ACC112 (cell line): ENCODE measurements at regions not wholly inside any gene's neighbourhood (a gene's known extent, or its start where the extent isn't known, plus 50 kb on each side); places are given as distances from the start of the nearest gene placed in this dataset.
"Not testable (repeated sequence)": the region's sequence is repeated elsewhere in the genome, so short reads cannot be mapped to it uniquely, and the experiment has no call there.

Source experiments
- H2AFZ ChIP-seq: fragments of 200-600 bp; sonication (generic); one replicate; pipeline ENCODE4 v1.6.0; 2017; ENCODE audit warnings: antibody characterized with exemption, low read length; ENCODE audit not compliant: unreplicated experiment
- H3K27ac ChIP-seq: fragments of 200-600 bp; sonication (generic); 2 replicates; pipeline ENCODE4 v1.5.1; 2014; ENCODE audit warnings: low read depth, mild to moderate bottlenecking, antibody characterized with exemption, low read length, moderate library complexity
- H3K27me3 ChIP-seq: fragments of 200-600 bp; sonication (generic); 2 replicates; pipeline ENCODE4 v1.6.1; 2014; ENCODE audit warnings: mild to moderate bottlenecking, antibody characterized with exemption, low read length, moderate library complexity, mixed read lengths; ENCODE audit not compliant: insufficient read depth
- H3K36me3 ChIP-seq: fragments of 200-600 bp; sonication (generic); 2 replicates; pipeline ENCODE4 v1.6.1; 2016; ENCODE audit warnings: mild to moderate bottlenecking, antibody characterized with exemption, low read length, moderate library complexity, mixed read lengths; ENCODE audit not compliant: insufficient read depth
- H3K4me1 ChIP-seq: fragments of 200-600 bp; sonication (generic); one replicate; pipeline ENCODE4 v1.6.1; 2016; ENCODE audit warnings: low read length, mixed read lengths; ENCODE audit not compliant: insufficient read depth, unreplicated experiment, control insufficient read depth
- H3K4me3 ChIP-seq: fragments of 200-600 bp; sonication (generic); 2 replicates; pipeline ENCODE4 v1.5.1; 2014; ENCODE audit warnings: mild to moderate bottlenecking, low read depth, low read length
- H3K79me2 ChIP-seq: fragments of 200-600 bp; sonication (generic); one replicate; pipeline ENCODE4 v1.6.0; 2016; ENCODE audit warnings: low read length; ENCODE audit not compliant: control insufficient read depth, unreplicated experiment, insufficient read depth

DNA sequence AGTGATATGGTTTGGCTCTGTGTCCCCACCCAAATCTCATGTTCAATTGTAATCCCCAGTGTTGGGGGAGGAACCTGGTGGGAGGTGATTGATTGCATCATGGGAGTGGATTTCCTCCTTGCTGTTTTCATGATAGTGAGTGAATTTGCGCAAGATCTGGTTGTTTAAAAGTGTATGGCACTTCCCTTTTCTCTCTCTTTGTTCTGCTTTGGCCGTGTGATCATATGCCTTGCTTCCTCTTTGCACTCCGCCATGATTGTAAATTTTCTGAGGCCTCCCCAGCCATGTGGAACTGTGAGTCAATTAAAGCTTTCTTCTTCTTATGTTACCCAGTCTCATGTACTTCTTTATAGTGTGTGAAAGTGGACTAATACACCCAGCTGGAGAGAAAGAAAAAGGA lies 113.0 kb upstream of the AADAT start:
- Histone ChIP-seq H3K79me2 (no peaks in the 10 kb centered on the region), H3K4me3 (no peak overlapping the region), H2AFZ (no peak overlapping the region), H3K36me3 (no peaks in the 10 kb centered on the region), H3K4me1 (no peaks in the 10 kb centered on the region), H3K27me3 (no peaks in the 10 kb centered on the region), H3K27ac (no peak overlapping the region)

GRCh38 chr4:170198747-170199146 lies 109.0 kb upstream of the AADAT start:
- Histone ChIP-seq H3K27me3 (no peaks in the 10 kb centered on the region), H2AFZ (no peak overlapping the region), H3K4me1 (no peaks in the 10 kb centered on the region), H3K27ac (no peak overlapping the region), H3K36me3 (no peaks in the 10 kb centered on the region), H3K4me3 (no peak overlapping the region), H3K79me2 (no peaks in the 10 kb centered on the region)

- not testable (repeated sequence) for H3K27me3 ChIP-seq, H3K36me3 ChIP-seq, H2AFZ ChIP-seq, H3K79me2 ChIP-seq, H3K27ac ChIP-seq, H3K4me1 ChIP-seq, H3K4me3 ChIP-seq
Measured at GRCh38 chr4:170194794-170195193, 105.0 kb upstream of the AADAT start.

DNA sequence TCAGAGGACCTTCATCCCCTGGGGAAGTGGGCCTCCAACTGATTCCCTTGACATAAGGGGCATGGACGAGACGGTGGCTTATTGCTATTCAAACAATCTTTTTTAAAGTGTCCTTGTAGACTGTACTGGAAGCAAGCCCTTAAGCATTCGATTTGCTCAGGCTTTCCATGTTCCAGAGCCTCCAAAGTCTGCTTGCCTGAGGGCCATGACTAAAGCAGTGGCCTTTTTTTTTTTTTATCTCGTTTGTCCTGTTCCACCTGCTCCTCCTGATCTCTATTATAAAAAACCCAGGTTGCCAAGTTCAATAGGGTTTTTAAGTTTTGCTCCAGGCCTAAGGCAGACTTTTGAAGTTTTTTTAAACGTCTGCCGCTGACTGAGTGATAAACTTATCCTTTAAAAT lies 103.7 kb upstream of the AADAT start:
- no peaks in the 10 kb centered on the region for H3K27me3 ChIP-seq
- H3K4me1 ChIP-seq: no peaks in the 10 kb centered on the region
- H3K36me3 ChIP-seq: no peaks in the 10 kb centered on the region
- H3K79me2 ChIP-seq: no peaks in the 10 kb centered on the region
- no peak overlapping the region for H2AFZ ChIP-seq
- H3K27ac ChIP-seq: no peak overlapping the region
- H3K4me3 ChIP-seq: no peak overlapping the region

GRCh38 chr4:170190265-170190664 lies 100.5 kb upstream of the AADAT start:
- no peaks in the 10 kb centered on the region for H3K79me2 ChIP-seq
- no peak overlapping the region for H2AFZ ChIP-seq
- H3K4me3 ChIP-seq: no peak overlapping the region
- no peak overlapping the region for H3K27ac ChIP-seq
- H3K27me3 ChIP-seq: no peaks in the 10 kb centered on the region
- no peaks in the 10 kb centered on the region for H3K4me1 ChIP-seq
- no peaks in the 10 kb centered on the region for H3K36me3 ChIP-seq

- no peaks in the 10 kb centered on the region for H3K27me3 ChIP-seq
- no peak overlapping the region for H3K27ac ChIP-seq
- H2AFZ ChIP-seq: no peak overlapping the region
- H3K79me2 ChIP-seq: no peaks in the 10 kb centered on the region
- no peak overlapping the region for H3K4me3 ChIP-seq
- no peaks in the 10 kb centered on the region for H3K36me3 ChIP-seq
- no peaks in the 10 kb centered on the region for H3K4me1 ChIP-seq
Measured at GRCh38 chr4:170170861-170171260, 81.1 kb upstream of the AADAT start.

DNA sequence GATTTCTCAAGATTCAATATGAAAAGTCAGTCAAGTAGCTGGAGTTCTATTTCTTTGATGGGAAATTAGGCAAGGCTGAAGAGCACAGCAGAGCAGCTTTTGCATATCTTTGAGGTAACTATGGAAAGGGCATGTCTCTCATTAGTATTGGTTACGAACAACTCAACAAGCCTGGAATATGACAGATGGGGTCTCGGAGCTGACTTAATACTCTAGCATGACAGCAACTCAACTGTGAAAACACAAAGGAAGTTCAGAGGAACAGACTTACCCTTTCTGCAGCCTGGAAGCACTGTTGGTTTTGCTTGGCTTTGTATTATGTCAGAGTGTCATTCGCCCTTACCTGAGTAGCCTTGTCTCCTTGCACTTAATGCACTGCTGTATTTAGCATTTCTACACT lies 79.9 kb upstream of the AADAT start:
- H3K36me3 ChIP-seq: no peaks in the 10 kb centered on the region
- H3K27ac ChIP-seq: no peak overlapping the region
- no peak overlapping the region for H2AFZ ChIP-seq
- no peak overlapping the region for H3K4me3 ChIP-seq
- H3K4me1 ChIP-seq: no peaks in the 10 kb centered on the region
- no peaks in the 10 kb centered on the region for H3K27me3 ChIP-seq
- H3K79me2 ChIP-seq: no peaks in the 10 kb centered on the region

DNA sequence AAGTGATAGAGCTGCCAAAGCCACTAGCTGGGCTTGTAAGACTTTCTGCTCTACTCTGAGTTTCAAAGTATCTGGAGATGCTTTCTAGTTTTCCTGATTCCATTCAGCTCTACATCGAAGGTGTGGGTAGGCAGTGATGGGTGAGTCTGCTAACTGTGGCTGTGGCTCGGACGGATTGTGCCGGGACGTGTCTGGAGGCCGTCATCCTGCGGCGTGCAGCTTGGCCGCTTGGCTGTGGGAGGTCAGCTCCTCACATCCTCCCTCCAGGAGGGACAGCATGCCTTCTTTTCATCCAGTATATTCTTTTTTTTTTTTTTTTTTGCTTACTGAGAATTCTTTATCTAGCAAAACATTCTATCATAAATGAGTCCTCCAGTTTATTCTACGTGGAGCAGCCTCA lies 77.9 kb upstream of the AADAT start:
- Histone ChIP-seq H2AFZ (no peak overlapping the region), H3K4me3 (peak overlapping the region; percentile 3; the same call in 1 of the 2 replicates), H3K4me1 (no peaks in the 10 kb centered on the region), H3K36me3 (no peaks in the 10 kb centered on the region), H3K27me3 (no peaks in the 10 kb centered on the region), H3K27ac (no peak overlapping the region), H3K79me2 (no peaks in the 10 kb centered on the region)

DNA sequence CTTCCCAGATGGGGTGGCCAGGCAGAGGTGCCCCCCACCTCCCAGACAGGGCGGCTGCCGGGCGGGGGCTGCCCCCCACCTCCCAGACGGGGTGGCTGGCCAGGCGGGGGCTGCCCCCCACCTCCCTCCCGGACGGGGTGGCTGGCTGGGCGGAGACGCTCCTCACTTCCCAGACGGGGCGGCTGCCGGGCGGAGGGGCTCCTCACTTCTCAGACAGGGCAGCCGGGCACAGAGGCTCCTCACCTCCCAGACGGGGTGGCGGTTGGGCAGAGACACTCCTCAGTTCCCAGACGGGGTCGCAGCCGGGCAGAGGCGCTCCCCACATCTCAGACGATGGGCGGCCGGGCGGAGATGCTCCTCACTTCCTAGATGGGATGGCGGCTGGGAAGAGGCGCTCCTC lies 76.4 kb upstream of the AADAT start:
- H3K27ac ChIP-seq, H3K4me3 ChIP-seq, H3K79me2 ChIP-seq, H3K36me3 ChIP-seq, H3K4me1 ChIP-seq, H3K27me3 ChIP-seq, H2AFZ ChIP-seq: not testable (repeated sequence)

DNA sequence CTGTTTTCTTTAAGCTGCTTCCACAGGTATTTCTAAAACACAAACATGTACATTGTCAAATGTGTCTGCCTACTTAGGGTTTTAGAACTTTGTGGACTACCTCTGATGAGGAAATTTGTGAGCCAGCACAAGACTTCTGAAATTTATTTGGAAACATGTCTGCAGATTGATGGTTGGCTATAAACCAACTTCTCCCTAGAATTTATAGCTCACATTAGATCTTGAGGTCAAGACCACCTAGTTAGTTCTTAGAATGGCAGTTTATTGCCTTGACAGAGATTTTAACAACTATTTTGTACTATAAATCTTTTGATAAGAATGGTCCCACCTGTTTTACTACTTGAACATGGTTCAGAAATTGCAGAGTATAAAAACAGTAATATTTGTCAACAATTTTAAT lies 72.7 kb upstream of the AADAT start:
- H3K4me1 ChIP-seq: no peaks in the 10 kb centered on the region
- no peaks in the 10 kb centered on the region for H3K79me2 ChIP-seq
- no peaks in the 10 kb centered on the region for H3K36me3 ChIP-seq
- H2AFZ ChIP-seq: no peak overlapping the region
- H3K4me3 ChIP-seq: no peak overlapping the region
- no peak overlapping the region for H3K27ac ChIP-seq
- no peaks in the 10 kb centered on the region for H3K27me3 ChIP-seq

GRCh38 chr4:170157670-170158069 lies 67.9 kb upstream of the AADAT start:
- no peaks in the 10 kb centered on the region for H3K4me1 ChIP-seq
- H3K4me3 ChIP-seq: no peak overlapping the region
- no peaks in the 10 kb centered on the region for H3K36me3 ChIP-seq
- H2AFZ ChIP-seq: no peak overlapping the region
- H3K27ac ChIP-seq: no peak overlapping the region
- H3K27me3 ChIP-seq: no peaks in the 10 kb centered on the region
- H3K79me2 ChIP-seq: no peaks in the 10 kb centered on the region

DNA sequence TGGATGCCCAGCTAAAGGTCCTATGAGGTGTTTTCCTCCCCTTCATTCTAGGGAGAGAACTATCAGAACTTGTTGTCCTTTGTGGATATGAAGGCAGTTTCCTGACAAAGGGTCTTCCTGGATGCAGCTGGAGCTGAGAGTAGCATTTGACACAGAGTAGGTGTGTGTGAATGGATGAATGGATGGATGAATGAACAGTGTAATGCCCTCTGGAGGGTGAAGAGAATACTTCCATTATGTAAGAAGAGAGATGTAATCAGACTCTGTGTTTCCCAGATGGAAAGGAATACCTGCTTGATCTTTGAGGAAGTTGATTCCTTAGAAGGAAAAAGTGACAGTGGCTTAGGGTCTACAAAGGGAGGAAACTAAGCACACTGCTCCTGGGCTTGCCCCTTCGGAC lies 55.4 kb upstream of the AADAT start:
- H2AFZ ChIP-seq: no peak overlapping the region
- H3K79me2 ChIP-seq: no peaks in the 10 kb centered on the region
- H3K4me1 ChIP-seq: peaks cover under 1% of the 10 kb centered on the region
- no peak overlapping the region for H3K27ac ChIP-seq
- H3K27me3 ChIP-seq: peaks cover 18% of the 10 kb centered on the region; the same call in 1 of the 2 replicates
- H3K4me3 ChIP-seq: no peak overlapping the region
- no peaks in the 10 kb centered on the region for H3K36me3 ChIP-seq
